K562 (cell line): ENCODE measurements at regions not wholly inside any gene's neighbourhood (a gene's known extent, or its start where the extent isn't known, plus 50 kb on each side); places are given as distances from the start of the nearest gene placed in this dataset.

Experiments
- ATAC-seq: fragments of 200-7000 bp; cut with Tn5 transposase; 3 replicates; pipeline ENCODE4 v1.9.1; 2020; ENCODE audit warnings: moderate library complexity
- BruUV-seq: library from RNA; stranded (reverse); fragments of 400-500 nt; replicated peaks from 2 replicates; lab custom pipeline; 2021; lab: Mats Ljungman, UMichigan
- CTCF ChIA-PET: fragments of 300-600 bp; formaldehyde crosslinking; extraction: SDS; loops from one replicate; lab custom pipeline; 2021; ENCODE audit warnings: low intra/inter-chr PET ratio; lab: Yijun Ruan, JAX
- POLR2A ChIA-PET: fragments of 300-600, 350-650 bp; sonication (Branson Sonifier 250); formaldehyde crosslinking; extraction: SDS; loops from one replicate; lab custom pipeline; 2021; ENCODE audit warnings: antibody characterized with exemption, inconsistent platforms; lab: Yijun Ruan, JAX
- DNase-seq, 4 experiments: peaks; one replicate each; pipeline versions ENCODE4 v3.0.0 to v3.0.0-alpha.2; 2011 to 2018; ENCODE audit warnings: low spot score in 3 of 4, mixed read lengths in 3 of 4; ENCODE audit errors: extremely low read depth in 1 of 4
- FAIRE-seq: peaks from 2 replicates; lab custom pipeline; 2011; peaks lifted over from hg19 to GRCh38; lab: Jason Lieb, UNC
- H2AFZ ChIP-seq: 2 replicates; pipeline ENCODE4 v1.6.0; 2011; ENCODE audit warnings: low read depth, low read length, control low read depth, inconsistent platforms
- H3K27ac ChIP-seq: fragments of 200-600 bp; 3 replicates; pipeline ENCODE4 v1.8.0; 2011; ENCODE audit warnings: low read depth, mild to moderate bottlenecking, control low read depth, inconsistent platforms, low read length, moderate library complexity, mixed read lengths; ENCODE audit errors: extremely low read depth
- H3K27me3 ChIP-seq, 2 experiments: fragments of 300-600 bp in 1 of 2; 2 replicates in 1 of 2; 3 replicates in 1 of 2; pipeline versions ENCODE4 v1.6.0 to v1.8.0; 2011; ENCODE audit warnings: inconsistent platforms in 2 of 2, low read length in 2 of 2, mild to moderate bottlenecking in 1 of 2, mixed read lengths in 1 of 2, moderate library complexity in 1 of 2; ENCODE audit not compliant: control insufficient read depth in 2 of 2, insufficient read depth in 2 of 2
- H3K36me3 ChIP-seq: fragments of 300-600 bp; 3 replicates; pipeline ENCODE4 v1.8.0; 2011; ENCODE audit warnings: mild to moderate bottlenecking, low read length, inconsistent platforms; ENCODE audit not compliant: control insufficient read depth, insufficient read depth
- H3K4me1 ChIP-seq, 2 experiments: fragments of 200-600 bp in 1 of 2; replicated peaks in 1 of 2; 2 replicates in 1 of 2; 3 replicates in 1 of 2; pipeline versions ENCODE4 v1.5.1 to v1.8.0; 2011; ENCODE audit warnings: inconsistent platforms in 2 of 2, low read length in 2 of 2, mild to moderate bottlenecking in 1 of 2, mixed read lengths in 1 of 2, moderate library complexity in 1 of 2; ENCODE audit not compliant: control insufficient read depth in 2 of 2, insufficient read depth in 2 of 2
- H3K4me2 ChIP-seq: 2 replicates; pipeline ENCODE4 v1.6.1; 2011; ENCODE audit warnings: low read length, control low read depth, inconsistent platforms, mixed read lengths; ENCODE audit not compliant: insufficient read depth
- H3K4me3 ChIP-seq: fragments of 200-600 bp; sonication (generic), shearing (Covaris generic); 2 replicates; pipeline ENCODE4 v1.5.1; 2016; ENCODE audit warnings: control low read depth, inconsistent platforms
- H3K79me2 ChIP-seq: fragments of 200-600 bp; 3 replicates; pipeline ENCODE4 v1.8.0; 2011; ENCODE audit warnings: low read length, inconsistent platforms; ENCODE audit not compliant: control insufficient read depth, insufficient read depth
- H3K9ac ChIP-seq, 2 experiments: 2 replicates each; pipeline versions ENCODE4 v1.6.0 to v1.6.1; 2011; ENCODE audit warnings: low read depth in 2 of 2, low read length in 2 of 2, control low read depth in 1 of 2, inconsistent platforms in 1 of 2, mild to moderate bottlenecking in 1 of 2, mixed read lengths in 1 of 2; ENCODE audit not compliant: insufficient read depth in 1 of 2
- H3K9me1 ChIP-seq: one replicate; pipeline ENCODE4 v1.6.0; 2011; ENCODE audit warnings: inconsistent platforms, mild to moderate bottlenecking, low read length, moderate library complexity; ENCODE audit not compliant: control insufficient read depth, insufficient read depth
- H3K9me3 ChIP-seq: replicated peaks from 2 replicates; pipeline ENCODE4 v1.5.1; 2011; ENCODE audit warnings: low read depth, low read length, inconsistent platforms; ENCODE audit not compliant: control insufficient read depth, insufficient read depth
- H4K20me1 ChIP-seq: replicated peaks from 2 replicates; pipeline ENCODE4 v1.6.1; 2011; ENCODE audit warnings: low read length, inconsistent platforms, mixed read lengths; ENCODE audit not compliant: control insufficient read depth, insufficient read depth
- ELF2 ChIP-seq: fragments of 250-450 bp; sonication (Bioruptor Pico); IDR thresholded peaks from 2 replicates; pipeline ENCODE4 v1.5.0; 2021; ENCODE audit warnings: mild to moderate bottlenecking
- ELF4 ChIP-seq: fragments of 450-650 bp; formaldehyde crosslinking; IDR thresholded peaks from 2 replicates; pipeline ENCODE4 v1.4.0; 2022; ENCODE audit warnings: missing genetic modification characterization
- ILK ChIP-seq: fragments of 450-650 bp; IDR thresholded peaks from 2 replicates; pipeline ENCODE4 v1.6.1; 2016; ENCODE audit warnings: missing genetic modification characterization, low read depth, mild to moderate bottlenecking, missing compliant biosample characterization, moderate library complexity, borderline replicate concordance
- POU5F1 ChIP-seq: fragments of 150-350 bp; IDR thresholded peaks from 2 replicates; pipeline ENCODE4 v1.6.1; 2014; ENCODE audit warnings: borderline replicate concordance, low read length, low read depth, mild to moderate bottlenecking; ENCODE audit not compliant: partially characterized antibody
- PYGO2 ChIP-seq: fragments of 450-650 bp; IDR thresholded peaks from 2 replicates; pipeline ENCODE4 v1.6.1; 2016; ENCODE audit warnings: mild to moderate bottlenecking, missing genetic modification characterization, moderate library complexity, missing compliant biosample characterization
- TOE1 ChIP-seq, 2 experiments: fragments of 450-650 bp in 1 of 2; sonication (generic) in 1 of 2; formaldehyde crosslinking in 1 of 2; IDR thresholded peaks; 2 replicates each; pipeline versions ENCODE4 v1.7.1 to v1.8.0; 2016 to 2022; ENCODE audit warnings: borderline replicate concordance in 2 of 2, mild to moderate bottlenecking in 2 of 2, antibody characterized with exemption in 1 of 2, inconsistent platforms in 1 of 2, low read depth in 1 of 2, missing genetic modification reagents in 1 of 2, moderate library complexity in 1 of 2
- TSC22D4 ChIP-seq: fragments of 450-650 bp; IDR thresholded peaks from 2 replicates; pipeline ENCODE4 v1.6.1; 2016; ENCODE audit warnings: missing genetic modification characterization, missing biosample characterization, control low read depth
- ZBED1 ChIP-seq: IDR thresholded peaks from 2 replicates; pipeline ENCODE4 v1.6.1; 2014
- ZFP1 ChIP-seq: fragments of 450-650 bp; formaldehyde crosslinking; IDR thresholded peaks from 2 replicates; pipeline ENCODE4 v1.4.0; 2020; ENCODE audit warnings: mild to moderate bottlenecking, mixed read lengths
- ZNF184 ChIP-seq: sonication (generic); formaldehyde crosslinking; IDR thresholded peaks from 2 replicates; pipeline ENCODE4 v1.5.0; 2020; ENCODE audit warnings: missing genetic modification reagents
- ZNF589 ChIP-seq: fragments of 200-800 bp; sonication (Bioruptor generic); IDR thresholded peaks from 2 replicates; pipeline ENCODE4 v1.6.1; 2016; ENCODE audit warnings: low read depth, missing genetic modification characterization, missing compliant biosample characterization
- ZSCAN29 ChIP-seq: fragments of 450-650 bp; IDR thresholded peaks from 2 replicates; pipeline ENCODE4 v1.6.1; 2017
- WGBS: fragments of 100-300 bp; shearing (Covaris generic); methylation state at CpG from one replicate; pipeline ENCODE4 v1.1.6; 2016; ENCODE audit warnings: low coverage, mixed read lengths; ENCODE audit not compliant: insufficient coverage; ENCODE audit errors: missing lambda C conversion rate; 5-methylcytosine and 5-hydroxymethylcytosine counted together
- in situ Hi-C: fragments of 300-500 bp; cut with MboI; formaldehyde crosslinking; loops from 4 replicates; pipeline ENCODE4 v1.15.0; 2018; ENCODE audit warnings: inconsistent platforms, mixed read lengths
- intact Hi-C: fragments of 100-400 bp; cut with micrococcal nuclease; formaldehyde crosslinking; loops from 2 replicates; pipeline ENCODE4 v1.14.2; 2022

DNA sequence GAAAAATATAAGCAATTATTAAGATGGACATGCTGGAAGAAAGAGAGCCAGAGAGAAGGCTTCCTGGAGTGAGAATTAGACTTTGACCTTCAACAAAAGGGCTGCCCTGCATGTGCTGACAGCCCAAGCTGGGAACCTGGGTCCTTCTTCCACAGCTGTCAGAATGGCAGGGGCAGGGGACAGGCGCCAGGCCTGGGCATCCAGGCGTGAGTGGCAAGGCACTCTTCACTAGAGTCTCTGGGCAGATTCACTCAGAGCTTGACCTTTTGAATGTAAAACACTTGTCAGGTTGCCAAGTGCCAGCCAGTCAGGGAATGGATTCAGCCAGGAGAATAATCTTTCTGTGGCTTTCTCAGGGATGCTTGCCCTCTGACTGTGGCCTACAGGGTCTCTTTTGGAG, 119.1 kb upstream of the CLINT1 start:
- in situ Hi-C loops, result no loop called here
- ChIA-PET POLR2A (no interaction called here), CTCF (no interaction called here)
- ATAC-seq (no peak), DNase-seq (no peak)
- H3K4me1 ChIP-seq, result no peaks in the 10 kb centered on the region
- BruUV-seq, result no TSS peak
- H3K9ac ChIP-seq, result no peak overlapping the region
- peaks cover 2 to 11% of the 10 kb centered on the region in 2 experiments; a peak in 3 of 5 replicates for H3K27me3 ChIP-seq
- H3K4me2 ChIP-seq, result no peak overlapping the region
- no peak overlapping the region for H2AFZ ChIP-seq
- H3K27ac ChIP-seq, result no peak overlapping the region
- no peaks in the 10 kb centered on the region for H3K9me3 ChIP-seq
- intact Hi-C loops, result no loop called here
- TF ChIP-seq ZNF184 (CRISPR knock-in tag), result no peak
- TF ChIP-seq ELF2, result no peak
- TF ChIP-seq ZBED1, result no peak
- TF ChIP-seq ZNF589 (CRISPR knock-in tag), result no peak
- no peak for TF ChIP-seq ILK (tag)
- no peak for TF ChIP-seq TSC22D4 (tag)
- TF ChIP-seq, all 486 proteins: peak for 0
- no peak for FAIRE-seq
- no peaks in the 10 kb centered on the region for H4K20me1 ChIP-seq
- H3K36me3 ChIP-seq, result no peaks in the 10 kb centered on the region
- H3K9me1 ChIP-seq, result no peaks in the 10 kb centered on the region
- no peaks in the 10 kb centered on the region for H3K79me2 ChIP-seq
- no peak overlapping the region for H3K4me3 ChIP-seq
- WGBS, result 0% methylated on average over 2 of the region's 2 CpGs

DNA sequence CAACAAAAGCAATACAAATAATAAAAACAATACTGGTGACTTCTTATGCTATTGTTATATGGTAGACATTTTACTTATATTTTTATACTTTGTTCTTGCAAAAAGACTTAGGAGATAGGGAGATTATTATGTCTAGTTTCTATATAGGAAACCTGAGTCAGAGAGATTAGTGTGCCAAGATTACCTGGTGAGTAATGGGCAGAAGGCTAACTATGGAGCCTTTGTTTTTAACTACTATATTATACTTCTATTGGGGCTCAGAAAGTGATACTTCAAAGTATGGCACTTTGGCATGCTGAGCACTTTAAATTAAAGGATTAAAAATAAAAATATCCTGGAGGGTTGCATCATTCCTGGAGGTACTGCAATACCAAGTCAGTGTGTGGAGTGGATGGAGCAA, 117.5 kb upstream of the CLINT1 start:
- ChIA-PET CTCF (no interaction called here), POLR2A (no interaction called here)
- Histone ChIP-seq H3K79me2 (no peaks in the 10 kb centered on the region), H4K20me1 (no peaks in the 10 kb centered on the region), H3K4me1 (no peaks in the 10 kb centered on the region), H3K27ac (no peak overlapping the region), H3K9ac (no peak overlapping the region), H3K9me3 (no peaks in the 10 kb centered on the region), H3K4me3 (no peak overlapping the region), H3K27me3 (peaks cover 4 to 17% of the 10 kb centered on the region in 2 experiments; a peak in 3 of 5 replicates), H3K36me3 (no peaks in the 10 kb centered on the region)
- ATAC-seq, result no peak
- TF ChIP-seq PYGO2 (tag) (no peak), ELF4 (CRISPR knock-in tag) (no peak), POU5F1 (no peak), ZFP1 (CRISPR knock-in tag) (no peak), ZSCAN29 (no peak), TOE1 (IDR thresholded peaks at IDR 0.05; ENCODE audit: borderline replicate concordance) (no peak), TOE1 (CRISPR knock-in tag; IDR thresholded peaks at IDR 0.05; ENCODE audit: borderline replicate concordance, low read depth) (no peak)
- TF ChIP-seq, all 486 proteins: peak for 0
- Histone ChIP-seq H2AFZ (no peak overlapping the region), H3K4me2 (no peak overlapping the region), H3K9me1 (no peaks in the 10 kb centered on the region)
- DNase-seq, result no peak
- BruUV-seq, result no TSS peak
- intact Hi-C loops, result no loop called here
- FAIRE-seq, result no peak
- in situ Hi-C loops, result no loop called here
